A673 (cell line): ENCODE measurements at regions not wholly inside any gene's neighbourhood (a gene's known extent, or its start where the extent isn't known, plus 50 kb on each side); places are given as distances from the start of the nearest gene placed in this dataset.

Experiments used
- BruUV-seq: library from RNA; stranded (reverse); fragments of 400-500 nt; replicated peaks from 2 replicates; lab custom pipeline; 2021; lab: Mats Ljungman, UMichigan
- CTCF ChIA-PET: fragments of 300-600 bp; sonication (Branson Sonifier 250); formaldehyde crosslinking; loops from one replicate; lab custom pipeline; 2022; ENCODE audit warnings: antibody characterized with exemption; lab: Charles Lee
- POLR2A ChIA-PET: fragments of 300-600 bp; sonication (Branson Sonifier 250); formaldehyde crosslinking; loops from one replicate; lab custom pipeline; 2022; ENCODE audit warnings: antibody characterized with exemption; ENCODE audit not compliant: low non-redundant PET; lab: Charles Lee
- DNase-seq: peaks from one replicate; pipeline ENCODE4 v3.0.0-alpha.2; 2015; ENCODE audit warnings: low spot score
- H3K27ac ChIP-seq: fragments of 200-600 bp; sonication (generic); 2 replicates; pipeline ENCODE4 v1.5.1; 2016; ENCODE audit warnings: mixed run types, low read depth, mild to moderate bottlenecking, mixed read lengths, antibody characterized with exemption, low read length; ENCODE audit not compliant: poor library complexity, severe bottlenecking
- H3K27me3 ChIP-seq: fragments of 200-600 bp; sonication (generic); replicated peaks from 2 replicates; pipeline ENCODE4 v1.6.1; 2017; ENCODE audit warnings: mixed run types, low read depth, mild to moderate bottlenecking, mixed read lengths, antibody characterized with exemption, low read length; ENCODE audit not compliant: insufficient read depth, poor library complexity
- H3K36me3 ChIP-seq: fragments of 200-600 bp; sonication (generic); 2 replicates; pipeline ENCODE4 v1.6.1; 2016; ENCODE audit warnings: mixed run types, mild to moderate bottlenecking, mixed read lengths, antibody characterized with exemption, low read length; ENCODE audit not compliant: insufficient read depth, poor library complexity, severe bottlenecking
- H3K4me1 ChIP-seq: fragments of 200-600 bp; sonication (generic); 2 replicates; pipeline ENCODE4 v1.6.1; 2017; ENCODE audit warnings: mixed run types, mild to moderate bottlenecking, mixed read lengths, antibody characterized with exemption, low read length; ENCODE audit not compliant: insufficient read depth, poor library complexity, severe bottlenecking
- H3K4me3 ChIP-seq: fragments of 200-600 bp; sonication (generic); 2 replicates; pipeline ENCODE4 v1.5.1; 2016; ENCODE audit warnings: low read depth, mixed run types, mild to moderate bottlenecking, mixed read lengths, low read length; ENCODE audit not compliant: poor library complexity, severe bottlenecking
- H3K9me3 ChIP-seq: fragments of 200-600 bp; sonication (generic); 2 replicates; pipeline ENCODE4 v1.6.1; 2016; ENCODE audit warnings: mixed run types, low read depth, mild to moderate bottlenecking, mixed read lengths, antibody characterized with exemption, low read length; ENCODE audit not compliant: poor library complexity, severe bottlenecking
- EZH2 ChIP-seq: fragments of 200-600 bp; sonication (generic); IDR thresholded peaks from 2 replicates; pipeline ENCODE4 v1.6.1; 2017; ENCODE audit warnings: borderline replicate concordance, low read depth, mild to moderate bottlenecking, mixed read lengths, antibody characterized with exemption, low read length; ENCODE audit not compliant: poor library complexity, severe bottlenecking
- intact Hi-C: fragments of 100-400 bp; cut with micrococcal nuclease; formaldehyde crosslinking; loops from one replicate; pipeline ENCODE4 v1.10.0; 2022; ENCODE audit not compliant: unreplicated experiment
- TF ChIP-seq, protein P1 (sequence below): fragments of 300-800, 200-600 bp; sonication (generic); conservative IDR thresholded peaks from 2 replicates; pipeline ENCODE4 v1.5.1; 2017; ENCODE audit warnings: low read depth, mild to moderate bottlenecking, antibody characterized with exemption, low read length, moderate library complexity, mixed read lengths

DNA sequence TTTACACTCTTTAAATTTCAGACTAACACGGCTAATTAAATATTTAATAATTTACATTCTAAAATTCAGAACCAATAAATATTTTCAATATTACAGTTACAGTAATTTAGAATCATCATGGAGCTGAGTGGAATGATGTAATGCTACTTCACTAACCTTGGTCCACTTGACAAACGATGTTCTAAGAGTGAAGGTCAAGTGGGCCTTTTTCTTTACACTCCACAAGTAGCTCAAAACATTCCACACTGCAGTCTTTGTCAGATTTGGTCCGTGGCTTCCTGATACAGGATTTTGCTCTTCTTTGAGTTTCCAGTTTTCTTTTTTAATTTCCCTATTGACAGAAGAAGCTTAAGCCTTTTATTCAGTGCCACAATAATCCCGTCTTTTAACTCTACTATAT lies 164.6 kb upstream of the NRIP1 start:
- intact Hi-C loops, result no loop called here
- no peaks in the 10 kb centered on the region for H3K27me3 ChIP-seq
- ChIA-PET CTCF (no interaction called here), POLR2A (no interaction called here)
- no peak overlapping the region for H3K4me3 ChIP-seq
- H3K27ac ChIP-seq, result no peak overlapping the region
- DNase-seq, result no peak
- TF ChIP-seq, protein P1, sequence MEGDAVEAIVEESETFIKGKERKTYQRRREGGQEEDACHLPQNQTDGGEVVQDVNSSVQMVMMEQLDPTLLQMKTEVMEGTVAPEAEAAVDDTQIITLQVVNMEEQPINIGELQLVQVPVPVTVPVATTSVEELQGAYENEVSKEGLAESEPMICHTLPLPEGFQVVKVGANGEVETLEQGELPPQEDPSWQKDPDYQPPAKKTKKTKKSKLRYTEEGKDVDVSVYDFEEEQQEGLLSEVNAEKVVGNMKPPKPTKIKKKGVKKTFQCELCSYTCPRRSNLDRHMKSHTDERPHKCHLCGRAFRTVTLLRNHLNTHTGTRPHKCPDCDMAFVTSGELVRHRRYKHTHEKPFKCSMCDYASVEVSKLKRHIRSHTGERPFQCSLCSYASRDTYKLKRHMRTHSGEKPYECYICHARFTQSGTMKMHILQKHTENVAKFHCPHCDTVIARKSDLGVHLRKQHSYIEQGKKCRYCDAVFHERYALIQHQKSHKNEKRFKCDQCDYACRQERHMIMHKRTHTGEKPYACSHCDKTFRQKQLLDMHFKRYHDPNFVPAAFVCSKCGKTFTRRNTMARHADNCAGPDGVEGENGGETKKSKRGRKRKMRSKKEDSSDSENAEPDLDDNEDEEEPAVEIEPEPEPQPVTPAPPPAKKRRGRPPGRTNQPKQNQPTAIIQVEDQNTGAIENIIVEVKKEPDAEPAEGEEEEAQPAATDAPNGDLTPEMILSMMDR, result no peak
- no peak for TF ChIP-seq EZH2
- no peaks in the 10 kb centered on the region for H3K9me3 ChIP-seq
- BruUV-seq, result no TSS peak
- no peaks in the 10 kb centered on the region for H3K36me3 ChIP-seq
- H3K4me1 ChIP-seq, result no peaks in the 10 kb centered on the region

DNA sequence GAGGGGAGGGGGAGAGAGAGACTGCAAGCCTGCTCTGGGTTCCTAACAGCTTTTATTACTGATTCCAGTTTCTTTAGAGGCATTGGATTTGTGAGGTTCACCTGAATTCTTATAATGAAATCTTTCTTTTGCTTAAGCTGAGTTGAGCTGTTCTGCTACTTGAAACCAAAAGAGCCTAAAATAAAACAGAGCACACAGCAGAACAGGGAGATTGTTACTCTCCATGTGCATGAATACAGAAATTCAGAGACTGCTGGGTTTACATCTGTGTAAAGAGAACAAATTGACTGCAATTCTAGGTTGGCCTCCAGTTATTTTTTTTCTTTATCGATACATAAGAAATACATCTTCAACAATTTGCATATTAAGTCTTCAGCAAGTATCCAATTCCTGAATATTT lies 168.8 kb upstream of the NRIP1 start:
- POLR2A ChIA-PET, result no interaction called here
- H3K27ac ChIP-seq, result no peak overlapping the region
- H3K27me3 ChIP-seq, result no peaks in the 10 kb centered on the region
- no peak for DNase-seq
- H3K4me3 ChIP-seq, result no peak overlapping the region
- BruUV-seq, result no TSS peak
- H3K9me3 ChIP-seq, result no peaks in the 10 kb centered on the region
- H3K36me3 ChIP-seq, result no peaks in the 10 kb centered on the region
- H3K4me1 ChIP-seq, result no peaks in the 10 kb centered on the region
- intact Hi-C loops, result no loop called here
- CTCF ChIA-PET, result no interaction called here
- TF ChIP-seq, protein P1, result no peak
- no peak for TF ChIP-seq EZH2

DNA sequence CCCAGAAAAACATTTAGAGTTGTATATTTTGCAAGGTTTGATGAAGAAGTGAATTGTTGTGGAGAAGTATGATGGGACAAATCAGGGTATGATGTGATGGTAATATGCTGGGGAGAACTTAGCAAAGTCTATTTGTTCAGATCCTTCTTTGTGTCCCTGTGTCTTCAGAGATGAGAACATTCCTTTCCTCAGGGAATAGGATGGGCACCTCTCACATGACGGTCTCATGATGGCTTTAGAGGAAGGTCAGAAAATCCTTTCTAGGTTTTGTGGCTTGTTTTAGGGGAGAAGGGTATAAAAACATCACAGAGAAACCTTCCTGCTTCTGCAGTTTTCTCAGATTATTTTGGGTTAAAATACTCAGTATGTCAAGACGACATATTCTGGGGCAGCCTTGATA lies 171.3 kb upstream of the NRIP1 start:
- intact Hi-C loops, result no loop called here
- H3K9me3 ChIP-seq, result no peaks in the 10 kb centered on the region
- H3K36me3 ChIP-seq, result no peaks in the 10 kb centered on the region
- TF ChIP-seq, protein P1, result no peak
- no peak for TF ChIP-seq EZH2
- no peaks in the 10 kb centered on the region for H3K4me1 ChIP-seq
- no TSS peak for BruUV-seq
- CTCF ChIA-PET, result no interaction called here
- H3K27me3 ChIP-seq, result no peaks in the 10 kb centered on the region
- DNase-seq, result no peak
- POLR2A ChIA-PET, result no interaction called here
- H3K4me3 ChIP-seq, result no peak overlapping the region
- H3K27ac ChIP-seq, result no peak overlapping the region
